ENCODE measurements at regions not wholly inside any gene's neighbourhood (a gene's known extent, or its start where the extent isn't known, plus 50 kb on each side); places are given as distances from the start of the nearest gene placed in this dataset.

GRCh38 chr20:20993372-20993771, 112.8 kb downstream of the LINC00237 start:
- DNase-seq: no peak

GRCh38 chr20:20992686-20993360, 113.3 kb downstream of the LINC00237 start:
- no peak for DNase-seq

GRCh38 chr20:20992277-20992676, 113.9 kb downstream of the LINC00237 start:
- no peak for DNase-seq

DNA sequence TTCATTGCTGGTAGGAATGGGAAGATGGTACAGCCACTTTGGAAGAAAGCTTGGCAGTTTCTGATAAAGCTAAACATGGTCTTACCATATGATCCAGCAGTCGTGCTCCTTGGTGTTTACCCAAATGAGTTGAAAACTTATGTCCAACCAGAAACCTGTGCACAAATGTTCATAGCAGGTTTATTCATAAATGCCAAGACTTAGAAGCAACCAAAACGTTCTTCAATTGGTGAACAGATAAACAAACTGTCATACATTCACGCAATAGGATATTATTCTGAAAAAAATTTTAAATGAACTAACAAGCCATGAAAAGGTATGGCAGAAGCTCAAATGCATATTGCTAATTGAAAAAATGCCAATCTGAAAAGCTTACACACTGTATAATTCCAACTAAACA, 117.1 kb downstream of the LINC00237 start:
- no peak for DNase-seq

- no peak for DNase-seq
Measured at GRCh38 chr20:20979934-20980333, 126.2 kb downstream of the LINC00237 start.

DNA sequence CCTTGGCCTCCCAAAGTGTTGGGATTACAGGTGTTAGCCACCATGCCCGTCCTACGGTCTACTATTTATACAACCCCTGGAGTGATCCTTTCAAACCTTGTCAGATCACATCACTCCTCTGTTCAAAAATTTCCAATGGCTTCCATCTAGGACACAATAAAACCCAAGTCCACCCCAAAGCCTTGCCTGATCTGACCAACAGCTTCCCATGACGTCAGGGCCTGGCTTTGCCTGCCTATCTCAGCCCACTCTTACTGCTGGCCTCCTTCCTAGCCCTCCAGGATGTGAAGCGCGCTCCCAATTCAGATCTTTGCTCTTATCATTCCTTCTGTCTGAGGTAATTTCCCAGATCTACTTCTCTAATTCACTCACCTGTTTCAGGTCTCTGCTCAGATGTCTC, 128.4 kb downstream of the LINC00237 start:
- no peak for DNase-seq

- no peak for DNase-seq
Measured at GRCh38 chr20:20972490-20972889, 133.7 kb downstream of the LINC00237 start.

- no peak for DNase-seq
Measured at GRCh38 chr20:20971810-20972209, 134.3 kb downstream of the LINC00237 start.

DNA sequence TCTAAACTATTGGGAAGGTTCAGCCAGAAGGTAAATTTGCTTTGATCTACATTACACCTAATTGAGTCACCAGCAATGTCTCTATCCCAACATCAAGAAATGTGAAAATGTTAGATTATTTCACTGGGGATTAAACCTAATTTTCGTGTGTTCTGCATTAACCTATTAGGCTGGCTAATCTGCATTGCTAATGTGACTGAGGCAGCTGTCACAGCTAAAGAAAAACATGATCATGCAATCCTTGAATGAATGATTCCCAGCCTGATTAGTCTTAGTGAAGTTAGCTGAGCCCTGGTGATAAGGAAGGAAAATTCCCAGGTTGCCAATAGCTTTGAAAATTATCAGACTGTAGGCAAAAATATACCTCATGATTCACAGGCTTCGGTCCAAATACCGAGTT, 135.3 kb downstream of the LINC00237 start:
- no peak for DNase-seq

DNA sequence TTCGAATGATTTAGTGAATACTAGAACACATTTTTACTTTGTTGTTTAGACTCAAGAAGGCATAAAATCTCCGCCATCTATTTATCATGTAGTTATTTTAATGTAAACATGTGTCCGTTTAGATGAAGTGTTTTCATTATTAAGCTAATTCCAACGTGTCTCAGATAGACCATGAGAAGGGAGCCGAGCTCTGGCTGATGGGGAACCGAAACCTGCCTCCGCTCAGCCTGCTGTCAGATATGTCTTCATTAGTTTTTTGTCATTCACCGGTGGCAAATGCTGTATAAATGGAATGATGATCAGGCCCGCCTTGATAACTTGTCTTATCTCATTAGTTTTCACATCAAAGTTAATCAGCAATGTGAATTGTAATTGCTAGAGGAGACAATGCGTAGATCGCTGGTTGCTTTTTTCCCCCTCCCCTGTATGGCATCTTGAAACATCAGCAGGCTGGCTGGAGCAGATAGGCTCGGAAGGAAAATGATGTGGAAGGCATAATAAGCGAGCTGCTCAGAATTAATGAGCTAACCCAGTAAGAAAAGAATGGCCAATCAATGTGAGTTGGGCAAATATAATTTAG, 136.4 kb downstream of the LINC00237 start:
- DNase-seq: no peak

GRCh38 chr20:20967564-20968184, 138.5 kb downstream of the LINC00237 start:
- DNase-seq: no peak

- no peak for DNase-seq
Measured at GRCh38 chr20:20966171-20966570, 140.0 kb downstream of the LINC00237 start.

GRCh38 chr20:20959031-20959755, 147.0 kb downstream of the LINC00237 start:
- no peak for DNase-seq

- peak in 42 of 51 donors; percentile 8 to 83 (median 44) for DNase-seq
Measured at GRCh38 chr20:20956513-20956931, 149.6 kb downstream of the LINC00237 start.

GRCh38 chr20:20955892-20956291, 150.3 kb downstream of the LINC00237 start:
- DNase-seq: no peak

DNA sequence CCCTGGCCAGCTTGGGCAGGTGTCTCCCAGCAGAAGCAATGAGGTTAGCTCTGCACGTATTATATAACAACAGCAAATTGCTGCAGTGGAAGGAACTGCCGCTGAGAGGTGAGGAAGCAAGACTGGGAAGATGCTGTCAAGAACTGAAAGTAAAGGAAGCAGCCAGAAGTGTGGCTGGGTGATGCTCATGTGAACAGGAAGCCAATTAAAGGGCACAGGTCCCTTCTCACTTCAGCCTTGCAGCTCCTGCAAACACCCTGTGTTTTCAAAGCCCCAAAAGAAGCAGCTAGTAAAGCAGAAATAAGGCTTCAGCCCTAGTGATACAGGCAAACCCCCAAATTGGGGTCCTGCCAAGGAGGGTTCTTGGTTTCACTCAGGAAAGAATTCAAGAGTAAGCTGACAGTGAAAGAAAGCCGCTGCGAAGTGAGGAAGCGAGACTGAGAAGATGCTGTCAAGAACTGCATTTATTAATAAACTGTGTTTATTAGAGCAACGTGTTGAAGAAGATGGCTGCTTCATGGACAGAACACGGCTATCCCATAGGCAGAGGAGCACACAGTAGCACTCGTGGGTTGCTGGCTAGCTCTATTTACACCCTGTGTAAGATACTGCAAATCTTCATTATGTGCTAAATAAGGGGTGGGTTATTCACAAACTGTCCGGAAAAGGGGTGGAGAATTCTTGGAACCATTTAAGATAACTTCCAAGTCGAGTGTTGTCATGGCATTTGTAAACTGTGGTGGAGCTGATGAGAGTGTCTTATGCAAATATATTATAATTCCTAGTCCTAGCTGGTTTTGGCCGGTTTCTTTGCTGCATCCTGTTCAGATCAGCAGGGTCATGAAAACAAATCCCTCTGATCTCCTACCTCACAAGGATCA, 152.2 kb downstream of the LINC00237 start:
- peak in 2 of 51 donors; percentile 8 to 26 for DNase-seq

DNA sequence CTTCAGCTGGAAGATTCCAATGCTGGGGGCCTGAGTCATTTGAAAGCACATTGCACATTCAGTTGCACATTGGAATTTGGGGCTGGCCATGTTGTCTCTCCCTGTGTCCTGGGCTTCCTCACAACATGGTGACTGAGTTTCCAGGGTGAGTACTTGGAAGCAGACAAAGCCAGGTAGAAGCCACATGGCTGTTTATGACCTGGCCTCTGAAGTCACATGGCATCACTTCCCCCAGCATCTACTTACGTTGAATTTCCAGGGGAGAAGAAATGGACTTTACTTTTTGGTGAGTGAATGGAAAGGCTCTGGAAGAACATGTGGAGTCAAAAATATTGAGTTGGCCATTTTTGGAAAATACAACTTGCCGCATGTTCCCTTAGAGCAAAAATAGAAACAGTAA, 155.5 kb downstream of the LINC00237 start:
- no peak for DNase-seq

DNA sequence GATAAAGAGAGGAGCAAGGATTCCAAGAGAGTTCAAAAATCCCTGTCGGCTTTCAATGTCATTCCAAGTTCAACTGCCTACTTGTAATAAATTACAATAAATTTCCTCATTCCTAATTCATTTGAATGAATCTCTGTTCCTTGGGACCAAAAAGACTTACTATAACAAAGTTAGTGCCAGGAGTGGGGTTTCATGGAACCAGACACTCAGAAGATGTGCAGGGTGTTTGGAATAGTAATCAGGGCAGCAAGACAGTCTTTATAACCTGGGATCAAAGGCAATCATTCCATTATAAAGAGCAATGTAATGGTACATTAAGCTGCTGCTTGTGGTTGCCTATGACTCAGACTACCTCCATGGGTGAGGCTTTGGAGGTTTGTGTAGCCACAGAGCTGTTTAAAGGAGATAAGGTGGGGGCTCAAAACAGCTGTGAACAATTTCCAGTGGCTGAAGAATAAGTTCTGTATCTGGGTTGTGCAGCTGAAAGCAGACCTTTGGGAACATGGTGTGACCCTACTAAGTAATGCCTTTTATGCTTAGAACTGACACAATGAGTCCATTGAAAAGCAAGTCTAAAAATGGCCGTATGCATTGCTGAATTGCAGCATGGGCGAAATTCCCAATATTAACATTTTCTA, 159.9 kb downstream of the LINC00237 start:
- DNase-seq: no peak

- DNase-seq: no peak
Measured at GRCh38 chr20:20941468-20941889, 164.7 kb downstream of the LINC00237 start.

DNA sequence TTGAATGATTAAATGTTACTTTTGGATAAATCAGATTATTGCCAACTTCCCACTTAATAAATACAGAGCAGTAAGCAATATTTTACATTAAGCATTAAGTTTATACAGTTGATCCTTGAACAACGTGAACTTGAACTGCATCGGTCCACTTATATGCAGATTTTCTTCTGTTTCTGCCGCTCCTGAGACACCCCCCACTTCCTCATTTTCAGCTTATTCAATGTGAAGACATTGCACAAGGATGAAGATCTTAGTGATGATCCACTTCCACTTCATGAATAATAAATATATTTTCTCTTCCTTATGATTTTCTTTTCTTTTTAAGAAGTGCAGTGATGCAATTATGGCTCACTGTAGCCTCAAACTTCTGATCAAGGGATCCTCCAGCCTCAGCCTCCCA, 167.2 kb downstream of the LINC00237 start:
- no peak for DNase-seq

DNA sequence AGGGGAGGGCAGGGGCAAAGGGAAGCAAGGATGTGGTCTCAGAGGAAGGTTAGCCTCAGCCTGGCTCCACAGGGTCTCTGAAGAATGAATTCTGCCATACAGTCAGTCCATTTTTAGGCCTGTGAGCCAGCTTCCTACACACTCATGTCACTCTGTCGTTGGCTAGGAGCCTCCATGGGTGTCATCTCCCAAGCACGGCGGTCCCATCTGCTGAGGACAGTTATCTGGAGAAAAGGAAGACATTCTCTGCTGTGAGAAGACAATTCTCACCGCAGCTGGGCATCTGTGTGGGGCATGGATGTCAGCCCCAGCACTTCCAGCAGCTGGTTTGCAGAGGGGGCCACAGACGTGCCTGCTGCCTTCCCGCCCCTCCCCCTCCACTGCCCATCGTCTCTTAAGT, 167.6 kb downstream of the LINC00237 start:
- no peak for DNase-seq
